Glutamatergic neuron (in vitro differentiated cells): ENCODE measurements at regions not wholly inside any gene's neighbourhood (a gene's known extent, or its start where the extent isn't known, plus 50 kb on each side); places are given as distances from the start of the nearest gene placed in this dataset.

Experiments
- DNase-seq: peaks from one replicate; pipeline ENCODE4 v3.0.0; 2022
- H3K27ac Mint-ChIP-seq: one replicate; pipeline ENCODE4 v1.8.0; 2020; ENCODE audit warnings: mild to moderate bottlenecking, mixed read lengths, inconsistent platforms; ENCODE audit not compliant: unreplicated experiment
- H3K27me3 Mint-ChIP-seq: one replicate; pipeline ENCODE4 v1.8.0; 2020; ENCODE audit warnings: mild to moderate bottlenecking, moderate library complexity, mixed read lengths, inconsistent platforms; ENCODE audit not compliant: unreplicated experiment
- H3K36me3 Mint-ChIP-seq: one replicate; pipeline ENCODE4 v1.8.0; 2020; ENCODE audit warnings: mild to moderate bottlenecking, mixed read lengths, inconsistent platforms; ENCODE audit not compliant: unreplicated experiment
- H3K4me1 Mint-ChIP-seq: one replicate; pipeline ENCODE4 v1.8.0; 2020; ENCODE audit warnings: mild to moderate bottlenecking, low read depth, mixed read lengths, inconsistent platforms; ENCODE audit not compliant: unreplicated experiment
- H3K4me3 Mint-ChIP-seq: one replicate; pipeline ENCODE4 v1.8.0; 2020; ENCODE audit warnings: mild to moderate bottlenecking, mixed read lengths, inconsistent platforms; ENCODE audit not compliant: unreplicated experiment
- H3K9me3 Mint-ChIP-seq: one replicate; pipeline ENCODE4 v1.8.0; 2020; ENCODE audit warnings: mild to moderate bottlenecking, moderate library complexity, mixed read lengths, inconsistent platforms; ENCODE audit not compliant: unreplicated experiment
- TF ChIP-seq, protein P1 (sequence below): fragments of 200-600 bp; sonication (generic); IDR thresholded peaks from one replicate; pipeline ENCODE4 v1.5.0; 2021; ENCODE audit not compliant: partially characterized antibody, unreplicated experiment

DNA sequence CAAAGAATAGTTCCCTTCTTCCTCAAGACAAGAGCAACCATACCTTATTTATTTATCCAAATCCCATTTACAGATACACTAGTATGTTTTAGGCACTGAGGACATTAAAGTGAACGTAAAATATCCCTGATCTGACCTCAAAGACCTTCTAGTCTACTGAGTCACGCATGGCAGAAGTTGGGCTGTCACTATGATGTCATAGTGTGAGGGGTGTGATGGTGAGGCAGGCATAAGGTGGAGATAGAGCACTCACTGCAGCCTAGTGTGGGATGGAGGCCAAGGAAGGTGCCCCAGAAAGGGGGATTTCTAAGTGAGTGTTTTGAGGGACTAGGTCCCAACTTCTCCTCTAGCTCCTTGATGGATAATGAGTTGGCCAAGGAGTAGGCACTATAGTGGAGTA, 249.5 kb upstream of the SKOR2 start:
- Mint-ChIP-seq H3K36me3 (no peaks in the 10 kb centered on the region), H3K27me3 (peaks cover 6% of the 10 kb centered on the region), H3K27ac (no peak overlapping the region), H3K9me3 (peaks cover 8% of the 10 kb centered on the region), H3K4me1 (peaks cover 24% of the 10 kb centered on the region), H3K4me3 (no peak overlapping the region)
- no peak for DNase-seq
- TF ChIP-seq, protein P1, sequence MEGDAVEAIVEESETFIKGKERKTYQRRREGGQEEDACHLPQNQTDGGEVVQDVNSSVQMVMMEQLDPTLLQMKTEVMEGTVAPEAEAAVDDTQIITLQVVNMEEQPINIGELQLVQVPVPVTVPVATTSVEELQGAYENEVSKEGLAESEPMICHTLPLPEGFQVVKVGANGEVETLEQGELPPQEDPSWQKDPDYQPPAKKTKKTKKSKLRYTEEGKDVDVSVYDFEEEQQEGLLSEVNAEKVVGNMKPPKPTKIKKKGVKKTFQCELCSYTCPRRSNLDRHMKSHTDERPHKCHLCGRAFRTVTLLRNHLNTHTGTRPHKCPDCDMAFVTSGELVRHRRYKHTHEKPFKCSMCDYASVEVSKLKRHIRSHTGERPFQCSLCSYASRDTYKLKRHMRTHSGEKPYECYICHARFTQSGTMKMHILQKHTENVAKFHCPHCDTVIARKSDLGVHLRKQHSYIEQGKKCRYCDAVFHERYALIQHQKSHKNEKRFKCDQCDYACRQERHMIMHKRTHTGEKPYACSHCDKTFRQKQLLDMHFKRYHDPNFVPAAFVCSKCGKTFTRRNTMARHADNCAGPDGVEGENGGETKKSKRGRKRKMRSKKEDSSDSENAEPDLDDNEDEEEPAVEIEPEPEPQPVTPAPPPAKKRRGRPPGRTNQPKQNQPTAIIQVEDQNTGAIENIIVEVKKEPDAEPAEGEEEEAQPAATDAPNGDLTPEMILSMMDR = no peak

DNA sequence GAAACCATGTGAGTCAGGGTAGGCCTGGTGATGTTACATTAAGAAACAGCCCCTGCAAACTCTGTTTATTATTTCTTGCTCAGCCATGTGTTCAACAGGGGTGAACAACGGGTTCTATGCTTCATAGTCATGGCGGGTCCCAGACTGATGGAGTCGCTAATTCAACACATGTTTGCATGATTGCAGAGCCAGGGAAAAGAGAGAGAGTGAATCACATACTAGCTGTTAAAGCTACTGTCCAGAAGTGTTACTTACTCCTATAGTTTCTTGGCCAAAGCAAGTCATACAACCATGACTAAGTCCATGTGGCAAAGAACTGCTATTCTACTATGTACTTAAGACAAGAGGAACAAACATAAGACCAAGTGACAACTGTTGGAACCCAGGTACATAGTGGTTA, 241.2 kb upstream of the SKOR2 start:
- Mint-ChIP-seq H3K4me3 (no peak overlapping the region), H3K27ac (no peak overlapping the region), H3K36me3 (no peaks in the 10 kb centered on the region), H3K4me1 (no peaks in the 10 kb centered on the region), H3K9me3 (peaks cover 1% of the 10 kb centered on the region), H3K27me3 (peaks cover 3% of the 10 kb centered on the region)
- DNase-seq = no peak
- TF ChIP-seq, protein P1 = no peak

DNA sequence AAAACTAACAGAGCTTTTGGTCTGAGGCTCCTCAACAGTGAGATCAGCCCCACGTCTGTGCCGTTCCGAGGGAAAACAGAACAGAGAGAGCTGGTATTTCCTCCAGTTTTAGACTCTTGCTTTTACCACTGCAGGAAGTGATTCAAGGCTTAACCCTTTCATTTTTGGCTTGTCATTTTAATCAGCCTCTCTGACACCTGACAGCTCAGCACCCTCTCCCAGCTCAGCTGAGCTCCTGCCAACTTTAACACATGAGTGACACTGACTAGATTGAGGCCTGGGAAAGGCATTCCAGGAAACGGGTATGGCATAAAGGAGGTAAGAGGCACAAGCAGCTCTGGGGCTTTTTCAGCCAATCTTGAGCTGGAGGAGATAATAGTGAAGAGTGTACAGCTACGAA, 239.4 kb upstream of the SKOR2 start:
- TF ChIP-seq, protein P1 = no peak
- Mint-ChIP-seq H3K27me3 (peaks cover 3% of the 10 kb centered on the region), H3K4me3 (no peak overlapping the region), H3K4me1 (no peaks in the 10 kb centered on the region), H3K27ac (no peak overlapping the region), H3K36me3 (no peaks in the 10 kb centered on the region), H3K9me3 (peaks cover 1% of the 10 kb centered on the region)
- DNase-seq = no peak

DNA sequence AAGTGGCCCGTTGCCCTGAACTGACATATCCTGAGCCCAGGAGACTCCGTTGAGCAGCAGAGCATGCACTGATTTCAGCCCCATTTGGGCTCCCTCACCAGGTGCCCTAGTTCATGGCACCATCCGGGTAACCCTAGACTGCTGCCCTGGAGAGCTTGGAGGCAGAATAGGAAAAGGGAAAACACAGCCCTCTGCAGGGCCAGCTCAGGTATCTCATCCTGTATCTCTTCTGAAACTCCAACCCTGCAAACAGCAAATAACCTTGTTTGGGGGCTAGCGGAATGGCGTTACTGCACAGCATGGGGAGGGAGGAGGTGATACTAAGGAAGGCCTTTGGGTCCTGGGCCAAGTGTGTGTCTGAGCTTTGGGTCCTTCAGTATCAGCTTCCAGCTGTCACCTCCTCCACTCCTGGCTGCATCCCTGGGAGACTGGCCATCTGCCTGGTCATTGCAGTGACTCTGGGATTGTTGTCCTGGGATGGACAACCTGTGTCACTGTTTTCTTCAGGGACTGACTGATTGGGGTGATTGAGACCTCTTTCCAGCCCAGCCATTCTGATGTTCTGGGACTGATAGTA, 233.8 kb upstream of the SKOR2 start:
- no peak for DNase-seq
- Mint-ChIP-seq H3K27me3 (peaks cover 4% of the 10 kb centered on the region), H3K27ac (no peak overlapping the region), H3K9me3 (no peaks in the 10 kb centered on the region), H3K4me3 (no peak overlapping the region), H3K4me1 (no peaks in the 10 kb centered on the region), H3K36me3 (no peaks in the 10 kb centered on the region)
- TF ChIP-seq, protein P1 = no peak

DNA sequence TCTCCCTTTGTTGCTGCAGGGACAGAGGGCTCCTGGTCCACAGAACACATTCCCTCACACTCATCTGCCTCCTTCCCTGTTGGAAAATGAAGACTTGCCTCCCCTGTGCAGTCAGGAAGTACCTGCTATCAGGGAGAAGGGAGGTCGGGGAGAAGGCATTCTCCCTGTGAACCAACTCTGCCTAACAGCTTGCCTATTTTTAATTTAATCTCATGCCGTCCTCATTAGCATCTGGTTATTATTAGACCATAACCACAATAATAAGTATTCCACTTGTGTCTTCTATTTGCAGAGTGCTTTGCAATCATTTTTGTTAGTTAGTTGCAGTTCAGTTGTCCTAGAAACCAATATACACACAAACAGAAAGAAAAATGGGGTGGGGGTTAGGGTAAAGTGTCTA, 232.6 kb upstream of the SKOR2 start:
- Mint-ChIP-seq H3K36me3 (no peaks in the 10 kb centered on the region), H3K4me3 (no peak overlapping the region), H3K9me3 (no peaks in the 10 kb centered on the region), H3K4me1 (no peaks in the 10 kb centered on the region), H3K27ac (no peak overlapping the region), H3K27me3 (peaks cover 1% of the 10 kb centered on the region)
- TF ChIP-seq, protein P1 = no peak
- no peak for DNase-seq
